Parathyroid adenoma (tissue), 2 donors: ENCODE measurements at regions not wholly inside any gene's neighbourhood (a gene's known extent, or its start where the extent isn't known, plus 50 kb on each side); places are given as distances from the start of the nearest gene placed in this dataset.

ENCODE experiments used
- H2AFZ ChIP-seq: fragments of 300-600 bp; sonication (generic); one replicate; pipeline ENCODE4 v1.7.0; 2017; ENCODE audit warnings: antibody characterized with exemption, mild to moderate bottlenecking
- H3K27ac ChIP-seq: fragments of 300-600 bp; sonication (generic); one replicate; pipeline ENCODE4 v1.7.0; 2017
- H3K27me3 ChIP-seq: fragments of 300-600 bp; sonication (generic); one replicate; pipeline ENCODE4 v1.7.0; 2017; ENCODE audit warnings: low read length; ENCODE audit not compliant: control insufficient read depth, insufficient read depth
- H3K36me3 ChIP-seq: fragments of 300-600 bp; sonication (generic); one replicate; pipeline ENCODE4 v1.7.0; 2017; ENCODE audit warnings: low read length; ENCODE audit not compliant: control insufficient read depth, insufficient read depth
- H3K4me1 ChIP-seq: fragments of 300-600 bp; sonication (generic); one replicate; pipeline ENCODE4 v1.7.0; 2017; ENCODE audit warnings: control low read depth
- H3K4me2 ChIP-seq: fragments of 300-600 bp; sonication (generic); one replicate; pipeline ENCODE4 v1.7.0; 2017; ENCODE audit warnings: low read length
- H3K4me3 ChIP-seq: fragments of 300-600 bp; sonication (generic); one replicate; pipeline ENCODE4 v1.7.0; 2017; ENCODE audit warnings: low read depth, low read length
- H3K79me2 ChIP-seq: fragments of 300-600 bp; sonication (generic); one replicate; pipeline ENCODE4 v1.7.0; 2017; ENCODE audit warnings: control low read depth
- H3K9ac ChIP-seq: fragments of 300-600 bp; sonication (generic); one replicate; pipeline ENCODE4 v1.7.0; 2017; ENCODE audit warnings: mild to moderate bottlenecking
- H3K9me3 ChIP-seq: fragments of 300-600 bp; sonication (generic); one replicate; pipeline ENCODE4 v1.7.0; 2017; ENCODE audit warnings: low read length; ENCODE audit not compliant: control insufficient read depth
- CTCF ChIP-seq: fragments of 300-600 bp; sonication (generic); IDR thresholded peaks from one replicate; pipeline ENCODE4 v1.7.0; 2017; ENCODE audit warnings: antibody characterized with exemption, mild to moderate bottlenecking
- donor health status: primary hyperparathyroidism.

GRCh38 chr2:829047-829446, 121.6 kb upstream of the SNTG2 start:
- no peak overlapping the region for H3K27ac ChIP-seq
- no peaks in the 10 kb centered on the region for H3K79me2 ChIP-seq
- TF ChIP-seq CTCF = no peak
- no peaks in the 10 kb centered on the region for H3K4me1 ChIP-seq
- H3K36me3 ChIP-seq = no peaks in the 10 kb centered on the region
- no peaks in the 10 kb centered on the region for H3K9me3 ChIP-seq
- H3K9ac ChIP-seq = no peak overlapping the region
- no peaks in the 10 kb centered on the region for H3K27me3 ChIP-seq
- no peak overlapping the region for H3K4me2 ChIP-seq
- H2AFZ ChIP-seq = no peak overlapping the region
- H3K4me3 ChIP-seq = no peak overlapping the region

GRCh38 chr2:824954-825353, 125.7 kb upstream of the SNTG2 start:
- no peak for TF ChIP-seq CTCF
- Histone ChIP-seq H3K4me2 (no peak overlapping the region), H3K27me3 (no peaks in the 10 kb centered on the region), H3K4me1 (no peaks in the 10 kb centered on the region), H3K9me3 (no peaks in the 10 kb centered on the region), H3K4me3 (no peak overlapping the region), H3K79me2 (no peaks in the 10 kb centered on the region), H3K9ac (no peak overlapping the region), H2AFZ (no peak overlapping the region), H3K27ac (no peak overlapping the region), H3K36me3 (no peaks in the 10 kb centered on the region)

- H3K79me2 ChIP-seq = no peaks in the 10 kb centered on the region
- H3K4me3 ChIP-seq = no peak overlapping the region
- no peak overlapping the region for H3K9ac ChIP-seq
- H3K27ac ChIP-seq = no peak overlapping the region
- H3K4me1 ChIP-seq = no peaks in the 10 kb centered on the region
- TF ChIP-seq CTCF = no peak
- no peaks in the 10 kb centered on the region for H3K9me3 ChIP-seq
- no peak overlapping the region for H3K4me2 ChIP-seq
- H3K27me3 ChIP-seq = no peaks in the 10 kb centered on the region
- H3K36me3 ChIP-seq = no peaks in the 10 kb centered on the region
- no peak overlapping the region for H2AFZ ChIP-seq
These were observed 126.1 kb upstream of the SNTG2 start for GRCh38 chr2:824524-824923.

GRCh38 chr2:821546-821945, 129.1 kb upstream of the SNTG2 start:
- H3K4me1 ChIP-seq = no peaks in the 10 kb centered on the region
- no peak overlapping the region for H2AFZ ChIP-seq
- no peaks in the 10 kb centered on the region for H3K36me3 ChIP-seq
- H3K79me2 ChIP-seq = no peaks in the 10 kb centered on the region
- no peak overlapping the region for H3K4me3 ChIP-seq
- no peaks in the 10 kb centered on the region for H3K27me3 ChIP-seq
- H3K4me2 ChIP-seq = no peak overlapping the region
- H3K27ac ChIP-seq = no peak overlapping the region
- H3K9ac ChIP-seq = no peak overlapping the region
- TF ChIP-seq CTCF = no peak
- no peaks in the 10 kb centered on the region for H3K9me3 ChIP-seq

- Histone ChIP-seq H3K79me2 (no peaks in the 10 kb centered on the region), H3K36me3 (no peaks in the 10 kb centered on the region), H3K4me2 (no peak overlapping the region), H3K27ac (no peak overlapping the region), H3K4me3 (no peak overlapping the region), H3K9me3 (no peaks in the 10 kb centered on the region), H2AFZ (no peak overlapping the region), H3K27me3 (no peaks in the 10 kb centered on the region), H3K9ac (no peak overlapping the region), H3K4me1 (no peaks in the 10 kb centered on the region)
- TF ChIP-seq CTCF = no peak
These were observed 131.0 kb upstream of the SNTG2 start for GRCh38 chr2:819601-820000.
